Small intestine (tissue), 7 donors: ENCODE measurements at regions not wholly inside any gene's neighbourhood (a gene's known extent, or its start where the extent isn't known, plus 50 kb on each side); places are given as distances from the start of the nearest gene placed in this dataset.
"Not testable (repeated sequence)": the region's sequence is repeated elsewhere in the genome, so short reads cannot be mapped to it uniquely, and the experiment has no call there.

Experiments
- DNase-seq, 2 donors: peaks; one replicate each; pipeline versions ENCODE4 v3.0.0 to v3.0.0-alpha.2; 2013
- FAIRE-seq: peaks from 2 replicates; lab custom pipeline; 2012; peaks lifted over from hg19 to GRCh38; lab: Jason Lieb, UNC
- H3K27ac ChIP-seq, 3 donors: one replicate each; pipeline ENCODE4 v1.5.1; 2013; ENCODE audit warnings: low read length in 2 of 3, mild to moderate bottlenecking in 2 of 3, control low read depth in 1 of 3, inconsistent platforms in 1 of 3, low read depth in 1 of 3, moderate library complexity in 1 of 3
- H3K27me3 ChIP-seq, 3 donors: one replicate each; pipeline ENCODE4 v1.6.1; 2013; ENCODE audit warnings: low read length in 3 of 3, inconsistent platforms in 1 of 3; ENCODE audit not compliant: control insufficient read depth in 3 of 3, insufficient read depth in 3 of 3
- H3K36me3 ChIP-seq, 3 donors: one replicate each; pipeline ENCODE4 v1.6.1; 2013; ENCODE audit warnings: low read length in 3 of 3, inconsistent platforms in 1 of 3, low read depth in 1 of 3, mild to moderate bottlenecking in 1 of 3, moderate library complexity in 1 of 3; ENCODE audit not compliant: control insufficient read depth in 3 of 3, insufficient read depth in 2 of 3
- H3K4me1 ChIP-seq, 3 donors: one replicate each; pipeline ENCODE4 v1.6.1; 2013; ENCODE audit warnings: low read length in 2 of 3, inconsistent platforms in 1 of 3, low read depth in 1 of 3, mild to moderate bottlenecking in 1 of 3, moderate library complexity in 1 of 3; ENCODE audit not compliant: control insufficient read depth in 3 of 3, insufficient read depth in 2 of 3
- H3K4me3 ChIP-seq, 3 donors: one replicate each; pipeline ENCODE4 v1.5.1; 2013; ENCODE audit warnings: low read length in 3 of 3, control low read depth in 1 of 3, inconsistent platforms in 1 of 3, low read depth in 1 of 3, mild to moderate bottlenecking in 1 of 3, moderate library complexity in 1 of 3
- H3K9me3 ChIP-seq, 2 donors: one replicate each; pipeline ENCODE4 v1.6.1; 2013; ENCODE audit warnings: low read depth in 1 of 2, low read length in 1 of 2; ENCODE audit not compliant: control insufficient read depth in 2 of 2, insufficient read depth in 1 of 2
- WGBS, 3 donors: extraction: QIAGEN DNeasy Blood & Tissue Kit; methylation state at CpG; one replicate each; pipeline ENCODE4 v1.1.7; 2013; 5-methylcytosine and 5-hydroxymethylcytosine counted together
- donor health status: healthy with polysubstance abuse.
- donor health status: control.
- donor health status: control.
- donor health status: Bipolar disorder and iron deficiency.
- donor health status: healthy.

GRCh38 chr6:4725136-4725760, 51.0 kb upstream of the CDYL start:
- H3K36me3 ChIP-seq, FAIRE-seq, H3K27me3 ChIP-seq, H3K4me3 ChIP-seq, DNase-seq, H3K27ac ChIP-seq, H3K9me3 ChIP-seq: not testable (repeated sequence)
- H3K4me1 ChIP-seq = peaks cover 0 to 21% (median 0%) of the 10 kb centered on the region in 3 donors
- WGBS, 3 donors = 92 to 98% (median 97%) methylated on average over 25 to 36 of the region's 36 CpGs

- H3K4me1 ChIP-seq = peaks cover 0 to 21% (median 0%) of the 10 kb centered on the region in 3 donors
- not testable (repeated sequence) for H3K4me3 ChIP-seq, H3K9me3 ChIP-seq, DNase-seq, H3K27me3 ChIP-seq, FAIRE-seq, H3K36me3 ChIP-seq, H3K27ac ChIP-seq
- 90 to 94% (median 92%) methylated on average over 7 of the region's 7 CpGs for WGBS, 3 donors
Observed at GRCh38 chr6:4724727-4725126, 51.5 kb upstream of the CDYL start.

GRCh38 chr6:4723383-4723782, 52.8 kb upstream of the CDYL start:
- no peak for FAIRE-seq
- peaks cover 0 to 4% of the 10 kb centered on the region in 2 donors for H3K9me3 ChIP-seq
- no peak overlapping the region for H3K4me3 ChIP-seq
- H3K4me1 ChIP-seq = peaks cover 0 to 12% (median 0%) of the 10 kb centered on the region in 3 donors
- no peaks in the 10 kb centered on the region for H3K27me3 ChIP-seq
- 78 to 84% (median 80%) methylated on average over 6 of the region's 6 CpGs for WGBS, 3 donors
- H3K27ac ChIP-seq = no peak overlapping the region
- no peak for DNase-seq
- H3K36me3 ChIP-seq = no peaks in the 10 kb centered on the region

- not testable (repeated sequence) for H3K9me3 ChIP-seq, H3K27me3 ChIP-seq, H3K36me3 ChIP-seq, H3K4me3 ChIP-seq, H3K4me1 ChIP-seq, DNase-seq, FAIRE-seq, H3K27ac ChIP-seq
- 91 to 98% (median 91%) methylated on average over 4 of the region's 4 CpGs for WGBS, 3 donors
Observed at GRCh38 chr6:4721368-4721767, 54.8 kb upstream of the CDYL start.

GRCh38 chr6:4719491-4719890, 56.7 kb upstream of the CDYL start:
- Histone ChIP-seq H3K36me3 (no peaks in the 10 kb centered on the region), H3K4me3 (no peak overlapping the region), H3K27me3 (no peaks in the 10 kb centered on the region), H3K9me3 (peaks cover 0 to under 1% of the 10 kb centered on the region in 2 donors), H3K4me1 (no peaks in the 10 kb centered on the region), H3K27ac (no peak overlapping the region)
- no peak for FAIRE-seq
- WGBS, 3 donors = 35 to 57% (median 52%) methylated on average over 1 of the region's 1 CpG
- DNase-seq = no peak

- no peak for FAIRE-seq
- H3K4me1 ChIP-seq = no peaks in the 10 kb centered on the region
- 92 to 94% (median 94%) methylated on average over 3 of the region's 3 CpGs for WGBS, 3 donors
- no peaks in the 10 kb centered on the region for H3K9me3 ChIP-seq
- no peaks in the 10 kb centered on the region for H3K27me3 ChIP-seq
- no peak overlapping the region for H3K4me3 ChIP-seq
- H3K36me3 ChIP-seq = no peaks in the 10 kb centered on the region
- H3K27ac ChIP-seq = no peak overlapping the region
- no peak for DNase-seq
Observed at GRCh38 chr6:4717856-4718255, 58.3 kb upstream of the CDYL start.

GRCh38 chr6:4717124-4717523, 59.1 kb upstream of the CDYL start:
- FAIRE-seq (no peak), DNase-seq (no peak)
- no peak overlapping the region for H3K27ac ChIP-seq
- H3K36me3 ChIP-seq = no peaks in the 10 kb centered on the region
- H3K4me3 ChIP-seq = no peak overlapping the region
- H3K27me3 ChIP-seq = no peaks in the 10 kb centered on the region
- no peaks in the 10 kb centered on the region for H3K9me3 ChIP-seq
- WGBS, 3 donors = 77 to 83% (median 79%) methylated on average over 4 of the region's 4 CpGs
- H3K4me1 ChIP-seq = no peaks in the 10 kb centered on the region

- DNase-seq (no peak), FAIRE-seq (no peak)
- no peaks in the 10 kb centered on the region for H3K27me3 ChIP-seq
- H3K4me3 ChIP-seq = no peak overlapping the region
- H3K9me3 ChIP-seq = no peaks in the 10 kb centered on the region
- no peaks in the 10 kb centered on the region for H3K4me1 ChIP-seq
- H3K27ac ChIP-seq = no peak overlapping the region
- WGBS, 3 donors = 87 to 88% (median 87%) methylated on average over 8 of the region's 8 CpGs
- no peaks in the 10 kb centered on the region for H3K36me3 ChIP-seq
Observed at GRCh38 chr6:4714961-4715501, 61.2 kb upstream of the CDYL start.

GRCh38 chr6:4712291-4712690, 63.9 kb upstream of the CDYL start:
- Histone ChIP-seq H3K27me3 (no peaks in the 10 kb centered on the region), H3K4me3 (no peak overlapping the region), H3K36me3 (no peaks in the 10 kb centered on the region), H3K4me1 (no peaks in the 10 kb centered on the region), H3K27ac (no peak overlapping the region), H3K9me3 (peaks cover 0 to 3% of the 10 kb centered on the region in 2 donors)
- 94 to 98% (median 95%) methylated on average over 9 of the region's 9 CpGs for WGBS, 3 donors
- DNase-seq (no peak), FAIRE-seq (no peak)
